Left cardiac atrium (tissue), 4 donors: ENCODE measurements at regions not wholly inside any gene's neighbourhood (a gene's known extent, or its start where the extent isn't known, plus 50 kb on each side); places are given as distances from the start of the nearest gene placed in this dataset.
A peak's percentile ranks its signal among the peaks of the same experiment; 100 is the strongest.
"Not testable (repeated sequence)": the region's sequence is repeated elsewhere in the genome, so short reads cannot be mapped to it uniquely, and the experiment has no call there.

ENCODE experiments used
- ATAC-seq, 2 donors: fragments of 200-7000 bp; cut with Tn5 transposase; one replicate each; pipeline ENCODE4 v1.9.1; 2020; ENCODE audit warnings: mild to moderate bottlenecking in 2 of 2, moderate library complexity in 2 of 2
- DNase-seq: peaks from one replicate; pipeline ENCODE4 v3.0.0-alpha.2; 2020
- intact Hi-C, 2 donors: fragments of 100-400 bp; cut with DNase I; formaldehyde crosslinking; loops; one replicate each; pipeline versions ENCODE4 v1.14.1 to v1.15.1; 2022 to 2023
- donor health status: DM: no; HTN: yes; CAD: no.
- donor health status: DM: no; HTN: yes; CAD: no; lungs with severe emphysema.
- donor health status: DM: yes; HTN: yes; CAD: no.
- donor health status: Dilated cardiomyopathy.

GRCh38 chr4:154907345-154908045, 126.4 kb downstream of the RBM46 start:
- ATAC-seq, intact Hi-C loops, DNase-seq: not testable (repeated sequence)

- intact Hi-C loops = no loop called here
- ATAC-seq = no peak
- DNase-seq = no peak
Observed at GRCh38 chr4:154908168-154908567, 127.1 kb downstream of the RBM46 start.

- DNase-seq (no peak), ATAC-seq (peak in 1 of 2 donors; percentile 12)
- intact Hi-C loops = no loop called here
Observed at GRCh38 chr4:154911097-154911496, 130.0 kb downstream of the RBM46 start.

- intact Hi-C loops = no loop called here
- ATAC-seq (no peak), DNase-seq (no peak)
Observed at GRCh38 chr4:154911608-154912098, 130.6 kb downstream of the RBM46 start.

- no peak for ATAC-seq
- intact Hi-C loops = no loop called here
- no peak for DNase-seq
Observed at GRCh38 chr4:154916068-154916467, 135.0 kb downstream of the RBM46 start.

- DNase-seq (no peak), ATAC-seq (no peak)
- intact Hi-C loops = no loop called here
Observed at GRCh38 chr4:154927126-154927680, 146.1 kb downstream of the RBM46 start.

- intact Hi-C loops = no loop called here
- no peak for DNase-seq
- ATAC-seq = no peak
Observed at GRCh38 chr4:154928640-154929257, 147.7 kb downstream of the RBM46 start.

GRCh38 chr4:154936873-154937272, 155.8 kb downstream of the RBM46 start:
- ATAC-seq (no peak), DNase-seq (no peak)
- intact Hi-C loops = no loop called here

GRCh38 chr4:154939851-154940250, 158.8 kb downstream of the RBM46 start:
- ATAC-seq (no peak), DNase-seq (no peak)
- intact Hi-C loops = no loop called here

- no peak for DNase-seq
- intact Hi-C loops = no loop called here
- ATAC-seq = no peak
Observed at GRCh38 chr4:154942176-154942575, 161.1 kb downstream of the RBM46 start.

- intact Hi-C loops = no loop called here
- DNase-seq (no peak), ATAC-seq (no peak)
Observed at GRCh38 chr4:154944996-154945395, 163.9 kb downstream of the RBM46 start.

GRCh38 chr4:154946113-154946512, 165.0 kb downstream of the RBM46 start:
- DNase-seq (no peak), ATAC-seq (no peak)
- intact Hi-C loops = no loop called here

- intact Hi-C loops = no loop called here
- DNase-seq = no peak
- ATAC-seq = no peak
Observed at GRCh38 chr4:154953691-154954090, 172.6 kb downstream of the RBM46 start.

GRCh38 chr4:154954117-154954516, 173.0 kb downstream of the RBM46 start:
- intact Hi-C loops = no loop called here
- DNase-seq (no peak), ATAC-seq (no peak)

GRCh38 chr4:154958121-154958520, 177.0 kb downstream of the RBM46 start:
- intact Hi-C loops = no loop called here
- DNase-seq (no peak), ATAC-seq (no peak)

- ATAC-seq (peak; percentile 53 to 88), DNase-seq (peak; percentile 62)
Observed at GRCh38 chr4:154958621-154959358, 177.7 kb downstream of the RBM46 start.

GRCh38 chr4:154959756-154960155, 178.7 kb downstream of the RBM46 start:
- ATAC-seq = no peak
- DNase-seq = no peak

More at GRCh38 chr4:154958621-154959358, 177.7 kb downstream of the RBM46 start:
- intact Hi-C loops = no loop called here

GRCh38 chr4:154960476-154960875, 179.4 kb downstream of the RBM46 start:
- DNase-seq = no peak
- intact Hi-C loops = no loop called here
- ATAC-seq = no peak

More at GRCh38 chr4:154959756-154960155, 178.7 kb downstream of the RBM46 start:
- intact Hi-C loops = no loop called here

GRCh38 chr4:154961263-154961662, 180.2 kb downstream of the RBM46 start:
- ATAC-seq (peak in 1 of 2 donors; percentile 57), DNase-seq (no peak)
- intact Hi-C loops = no loop called here
